ENCODE measurements at regions not wholly inside any gene's neighbourhood (a gene's known extent, or its start where the extent isn't known, plus 50 kb on each side); places are given as distances from the start of the nearest gene placed in this dataset.

GRCh38 chrX:68942840-68943239 lies 114.0 kb downstream of the EFNB1 start:
- DNase-seq: no peak

- DNase-seq: no peak
Observed at GRCh38 chrX:68942104-68942503, 113.3 kb downstream of the EFNB1 start.

GRCh38 chrX:68941385-68941952 lies 112.6 kb downstream of the EFNB1 start:
- no peak for DNase-seq

- no peak for DNase-seq
Observed at GRCh38 chrX:68940601-68941000, 111.8 kb downstream of the EFNB1 start.

- no peak for DNase-seq
Observed at GRCh38 chrX:68939868-68940267, 111.0 kb downstream of the EFNB1 start.

GRCh38 chrX:68938244-68939004 lies 109.6 kb downstream of the EFNB1 start:
- DNase-seq: no peak

GRCh38 chrX:68937581-68937980 lies 108.8 kb downstream of the EFNB1 start:
- DNase-seq: no peak

GRCh38 chrX:68936608-68937007 lies 107.8 kb downstream of the EFNB1 start:
- DNase-seq: no peak

GRCh38 chrX:68936126-68936525 lies 107.3 kb downstream of the EFNB1 start:
- DNase-seq: no peak

GRCh38 chrX:68935362-68935761 lies 106.5 kb downstream of the EFNB1 start:
- no peak for DNase-seq

GRCh38 chrX:68934922-68935321 lies 106.1 kb downstream of the EFNB1 start:
- DNase-seq: no peak

- DNase-seq: no peak
Observed at GRCh38 chrX:68934421-68934820, 105.6 kb downstream of the EFNB1 start.

- no peak for DNase-seq
Observed at GRCh38 chrX:68932611-68933010, 103.8 kb downstream of the EFNB1 start.

GRCh38 chrX:68931345-68931744 lies 102.5 kb downstream of the EFNB1 start:
- no peak for DNase-seq

GRCh38 chrX:68930542-68931317 lies 101.9 kb downstream of the EFNB1 start:
- DNase-seq: no peak

- no peak for DNase-seq
Observed at GRCh38 chrX:68929332-68930150, 100.7 kb downstream of the EFNB1 start.

GRCh38 chrX:68928401-68928800 lies 99.6 kb downstream of the EFNB1 start:
- no peak for DNase-seq

GRCh38 chrX:68927178-68927577 lies 98.4 kb downstream of the EFNB1 start:
- no peak for DNase-seq

- no peak for DNase-seq
Observed at GRCh38 chrX:68923147-68923546, 94.3 kb downstream of the EFNB1 start.

GRCh38 chrX:68922013-68922412 lies 93.2 kb downstream of the EFNB1 start:
- no peak for DNase-seq

- no peak for DNase-seq
Observed at GRCh38 chrX:68920561-68920960, 91.7 kb downstream of the EFNB1 start.

GRCh38 chrX:68919707-68920106 lies 90.9 kb downstream of the EFNB1 start:
- no peak for DNase-seq

GRCh38 chrX:68918202-68918601 lies 89.4 kb downstream of the EFNB1 start:
- DNase-seq: no peak
